Astrocyte (in vitro differentiated cells and primary cell): ENCODE measurements at regions not wholly inside any gene's neighbourhood (a gene's known extent, or its start where the extent isn't known, plus 50 kb on each side); places are given as distances from the start of the nearest gene placed in this dataset.

Experiments
- CTCF ChIP-seq: IDR thresholded peaks from 2 replicates; pipeline ENCODE4 v1.5.1; 2011; ENCODE audit warnings: low read depth, mild to moderate bottlenecking, inconsistent platforms, low read length, moderate library complexity; ENCODE audit not compliant: insufficient read depth
- EZH2 ChIP-seq: IDR thresholded peaks from 2 replicates; pipeline ENCODE4 v1.6.1; 2012; ENCODE audit warnings: mild to moderate bottlenecking, low read length, inconsistent platforms; ENCODE audit not compliant: insufficient read depth

GRCh38 chr1:98005326-98006010 is 84.6 kb upstream of the DPYD start:
- TF ChIP-seq EZH2: no peak
- no peak for TF ChIP-seq CTCF
